SK-N-SH (cell line): ENCODE measurements at regions not wholly inside any gene's neighbourhood (a gene's known extent, or its start where the extent isn't known, plus 50 kb on each side); places are given as distances from the start of the nearest gene placed in this dataset.

Experiments used
- CHD2 ChIP-seq: fragments of 150-350 bp; IDR thresholded peaks from 2 replicates; pipeline ENCODE4 v1.6.1; 2018; ENCODE audit warnings: low read length; ENCODE audit not compliant: partially characterized antibody
- CTCF ChIP-seq: fragments of 200-600 bp; sonication (generic); IDR thresholded peaks from 2 replicates; pipeline ENCODE4 v1.6.1; 2017; ENCODE audit warnings: antibody characterized with exemption, mild to moderate bottlenecking, moderate library complexity
- IRF3 ChIP-seq: fragments of 150-350 bp; IDR thresholded peaks from 2 replicates; pipeline ENCODE4 v1.6.1; 2016; ENCODE audit warnings: mild to moderate bottlenecking, low read depth, low read length
- JUND ChIP-seq: IDR thresholded peaks from 2 replicates; pipeline ENCODE4 v1.4.0; 2012
- PBX3 ChIP-seq: IDR thresholded peaks from 2 replicates; pipeline ENCODE4; 2012
- RCOR1 ChIP-seq: fragments of 150-350 bp; IDR thresholded peaks from 2 replicates; pipeline ENCODE4 v1.6.1; 2017; ENCODE audit warnings: antibody characterized with exemption, low read length
- RFX5 ChIP-seq: IDR thresholded peaks from 2 replicates; pipeline ENCODE4 v1.6.1; 2012; ENCODE audit warnings: mild to moderate bottlenecking, improper control_type of control experiment, low read length
- RXRA ChIP-seq: IDR thresholded peaks from 2 replicates; pipeline ENCODE4 v1.4.0; 2012; ENCODE audit warnings: low read depth, mild to moderate bottlenecking, borderline replicate concordance
- SMC3 ChIP-seq: IDR thresholded peaks from 2 replicates; pipeline ENCODE4 v1.6.1; 2012; ENCODE audit warnings: low read depth, low read length, improper control_type of control experiment
- USF1 ChIP-seq: IDR thresholded peaks from 2 replicates; pipeline ENCODE4 v1.4.0; 2012; ENCODE audit warnings: low read depth, borderline replicate concordance
- USF2 ChIP-seq: fragments of 150-350 bp; IDR thresholded peaks from 2 replicates; pipeline ENCODE4 v1.6.1; 2017; ENCODE audit warnings: antibody characterized with exemption, low read length, low read depth, borderline replicate concordance

- TF ChIP-seq CHD2 (no peak), USF2 (no peak), CTCF (no peak), RXRA (no peak), PBX3 (no peak), RFX5 (no peak), IRF3 (no peak), JUND (no peak), SMC3 (no peak), RCOR1 (no peak), USF1 (no peak)
Observed at GRCh38 chr16:65305266-65305959, 183.6 kb upstream of the CDH11 start.
